ENCODE measurements at regions not wholly inside any gene's neighbourhood (a gene's known extent, or its start where the extent isn't known, plus 50 kb on each side); places are given as distances from the start of the nearest gene placed in this dataset.
A peak's percentile ranks its signal among the peaks of the same experiment; 100 is the strongest.
"Not testable (repeated sequence)": the region's sequence is repeated elsewhere in the genome, so short reads cannot be mapped to it uniquely, and the experiment has no call there.

- no peak for DNase-seq (ENCODE audit: low read depth)
Observed at GRCh38 chr6:21710216-21710615, 116.7 kb downstream of the SOX4 start.

- DNase-seq (ENCODE audit: low read depth): no peak
Observed at GRCh38 chr6:21710908-21711627, 117.5 kb downstream of the SOX4 start.

DNA sequence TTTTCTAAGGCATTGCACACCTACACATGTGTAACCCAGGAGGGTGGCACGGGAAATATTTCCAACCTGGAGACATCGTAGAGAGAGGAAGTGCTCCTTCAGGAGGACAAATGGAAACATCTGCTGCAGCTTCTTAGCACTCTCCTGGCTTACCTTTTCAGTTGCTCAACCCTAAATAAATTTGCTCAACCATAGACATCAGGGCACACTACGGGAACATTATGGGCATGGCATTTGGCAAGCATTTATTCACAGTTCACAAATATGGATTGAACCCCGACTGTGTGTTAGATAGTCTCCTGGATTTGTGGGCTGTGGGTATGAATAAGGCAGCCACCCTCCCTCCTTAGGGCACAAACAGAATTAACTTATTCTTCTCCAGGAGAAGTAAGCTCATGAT, 118.7 kb downstream of the SOX4 start:
- DNase-seq (ENCODE audit: low read depth): no peak

DNA sequence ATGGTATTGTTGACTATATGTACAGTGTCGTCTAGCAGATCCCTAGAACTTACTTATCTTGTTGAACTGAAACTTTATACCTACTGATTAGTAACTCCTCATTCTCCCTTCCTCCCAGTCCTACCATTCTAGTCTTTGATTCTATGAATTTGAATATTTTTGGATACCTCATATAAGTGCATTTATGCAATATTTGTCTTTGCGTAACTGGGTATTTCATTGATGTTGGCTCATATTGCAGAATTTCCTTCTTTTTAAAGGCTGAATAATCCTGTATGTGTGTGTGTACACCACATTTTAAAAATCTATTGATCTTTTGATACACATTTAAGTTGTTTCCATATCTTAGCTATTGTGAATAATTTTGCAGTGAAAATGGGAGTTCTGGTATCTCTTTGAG, 119.9 kb downstream of the SOX4 start:
- no peak for DNase-seq (ENCODE audit: low read depth)

DNA sequence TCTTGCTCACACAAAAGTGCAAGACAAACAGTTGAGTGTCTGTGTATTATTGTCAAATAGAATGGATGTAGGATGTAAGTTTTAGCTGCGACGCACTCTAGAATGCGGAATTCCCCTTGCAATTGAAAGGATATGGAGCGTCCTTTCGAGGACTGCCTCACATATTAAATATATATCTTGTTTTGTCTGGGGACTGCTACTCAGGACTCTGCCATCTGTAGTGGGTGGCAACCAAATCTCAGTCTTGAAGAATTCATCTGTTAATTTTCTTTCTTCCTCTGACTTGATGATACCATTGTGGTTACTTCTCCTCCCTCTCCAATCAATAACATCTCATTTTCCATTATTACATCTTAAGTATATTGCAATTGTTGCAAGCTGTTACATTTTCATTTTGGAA, 121.6 kb downstream of the SOX4 start:
- DNase-seq (ENCODE audit: low read depth): no peak

- no peak for DNase-seq (ENCODE audit: low read depth)
Observed at GRCh38 chr6:21722510-21722909, 129.0 kb downstream of the SOX4 start.

DNA sequence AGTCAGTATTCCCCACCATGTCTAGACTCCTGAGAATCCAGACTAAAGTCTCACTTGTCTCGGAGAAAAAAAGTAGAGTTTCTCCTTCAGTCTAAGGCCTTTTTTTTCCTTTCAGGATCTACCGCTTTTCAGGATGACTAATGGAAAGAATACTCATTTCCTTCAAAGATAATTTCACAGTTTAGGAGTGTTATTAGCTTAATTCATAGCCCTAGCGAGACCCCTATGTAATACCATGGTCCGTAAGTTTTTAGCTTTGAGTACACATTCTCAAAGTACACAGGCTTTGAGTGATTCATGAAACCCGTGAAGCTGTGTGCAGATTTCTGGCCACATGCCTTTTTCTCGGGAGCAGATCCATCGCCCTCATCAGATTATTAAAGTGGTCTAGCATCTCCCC, 133.1 kb downstream of the SOX4 start:
- no peak for DNase-seq (ENCODE audit: low read depth)

GRCh38 chr6:21728141-21728540, 134.6 kb downstream of the SOX4 start:
- no peak for DNase-seq (ENCODE audit: low read depth)

DNA sequence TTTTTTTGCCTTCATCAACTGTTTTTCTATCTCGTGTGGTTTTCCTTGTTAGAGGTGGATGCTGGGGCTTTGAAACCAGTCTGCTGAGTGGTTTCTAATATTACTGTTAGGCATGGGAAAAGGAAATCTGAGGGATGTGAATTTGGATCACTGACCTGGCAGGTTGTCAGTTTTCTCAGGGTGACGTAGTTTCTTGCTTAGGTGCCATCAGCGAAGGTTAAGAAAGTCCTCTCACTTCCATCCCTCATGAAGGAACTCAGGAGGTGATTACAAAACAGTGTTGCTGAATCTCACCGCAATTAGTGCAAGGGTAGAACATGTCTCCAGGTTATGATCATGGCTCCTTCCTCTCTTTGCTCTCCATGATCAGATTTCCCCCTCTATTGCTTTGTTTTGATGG, 135.9 kb downstream of the SOX4 start:
- no peak for DNase-seq (ENCODE audit: low read depth)

GRCh38 chr6:21730533-21730932, 137.0 kb downstream of the SOX4 start:
- no peak for DNase-seq (ENCODE audit: low read depth)

DNA sequence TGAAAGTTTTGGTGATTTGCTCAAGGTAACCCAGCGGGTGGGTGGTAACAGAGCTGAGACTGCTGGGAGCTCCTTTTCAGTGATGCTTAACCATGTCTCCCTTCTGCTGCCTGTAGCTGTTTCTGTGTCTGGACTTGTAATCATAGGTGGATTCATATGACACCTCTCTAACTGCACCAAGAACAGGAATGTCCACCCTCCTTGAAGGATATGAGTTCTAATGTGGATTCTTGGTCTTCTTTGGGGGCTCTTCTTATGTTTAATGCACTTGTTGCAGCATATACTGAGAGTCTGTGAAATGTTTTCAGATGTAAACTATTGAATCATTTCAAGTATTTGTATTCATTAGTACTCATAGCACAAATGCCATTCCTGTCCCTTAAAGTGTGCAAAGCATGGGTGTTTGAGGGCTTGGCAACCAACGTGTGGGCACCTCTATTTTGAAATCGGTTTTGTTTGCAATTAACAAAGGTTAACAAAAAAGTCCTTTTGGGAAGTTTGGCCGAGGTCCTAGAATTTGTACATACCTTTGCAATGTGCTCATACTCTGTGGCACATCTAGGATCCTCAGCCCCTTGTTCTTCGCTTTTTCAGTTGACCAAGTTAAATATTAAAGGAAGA, 138.0 kb downstream of the SOX4 start:
- peak; percentile 57 for DNase-seq (ENCODE audit: low read depth)

DNA sequence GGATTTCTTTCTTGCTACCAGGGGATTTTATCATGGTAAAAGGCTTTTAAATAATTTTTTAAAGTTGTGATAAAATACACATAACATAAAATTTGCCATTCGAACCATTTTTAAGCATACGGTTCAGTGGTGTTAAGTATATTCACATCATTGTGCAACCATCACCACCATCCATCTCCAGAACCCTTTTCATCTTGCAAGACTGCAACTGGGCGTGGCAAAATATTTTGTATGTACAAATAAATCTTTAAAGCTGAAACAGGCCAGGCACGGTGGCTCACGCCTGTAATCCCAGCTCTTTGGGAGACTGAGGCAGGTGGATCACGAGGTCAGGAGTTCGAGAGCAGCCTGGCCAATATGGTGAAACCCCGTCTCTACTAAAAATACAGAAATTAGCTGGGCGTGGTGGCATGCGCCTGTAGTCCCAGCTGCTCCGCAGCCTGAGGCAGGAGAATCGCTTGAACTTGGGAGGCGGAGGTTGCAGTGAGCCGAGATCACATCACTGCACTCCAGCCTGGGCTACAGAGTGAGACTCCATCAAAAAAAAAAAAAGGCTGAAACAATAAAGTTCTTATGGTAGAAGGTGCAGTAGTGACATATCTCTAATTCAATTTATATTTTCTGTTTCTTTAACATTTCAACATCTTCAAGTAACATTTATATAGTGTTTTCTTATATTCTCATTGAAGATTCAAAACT, 138.6 kb downstream of the SOX4 start:
- DNase-seq (ENCODE audit: low read depth): not testable (repeated sequence)

DNA sequence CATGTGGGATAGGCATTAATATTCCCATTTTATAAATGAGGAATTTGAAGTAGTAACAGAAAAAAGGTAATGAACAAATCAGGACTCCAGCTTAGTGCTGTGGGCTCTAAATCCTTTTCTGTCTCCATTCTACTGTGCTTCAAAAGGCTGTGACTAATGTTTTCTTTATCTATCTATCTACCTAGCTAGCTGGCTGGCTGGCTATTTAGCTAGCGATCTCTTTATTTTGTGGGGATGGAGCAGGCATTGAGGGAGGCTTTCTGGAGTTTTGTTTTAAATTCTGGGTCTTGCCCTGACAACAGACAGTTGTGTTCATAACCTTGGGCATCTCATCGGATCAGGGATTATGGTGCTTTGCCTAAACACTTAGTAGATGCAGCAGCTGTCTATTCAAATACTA, 139.2 kb downstream of the SOX4 start:
- no peak for DNase-seq (ENCODE audit: low read depth)

DNA sequence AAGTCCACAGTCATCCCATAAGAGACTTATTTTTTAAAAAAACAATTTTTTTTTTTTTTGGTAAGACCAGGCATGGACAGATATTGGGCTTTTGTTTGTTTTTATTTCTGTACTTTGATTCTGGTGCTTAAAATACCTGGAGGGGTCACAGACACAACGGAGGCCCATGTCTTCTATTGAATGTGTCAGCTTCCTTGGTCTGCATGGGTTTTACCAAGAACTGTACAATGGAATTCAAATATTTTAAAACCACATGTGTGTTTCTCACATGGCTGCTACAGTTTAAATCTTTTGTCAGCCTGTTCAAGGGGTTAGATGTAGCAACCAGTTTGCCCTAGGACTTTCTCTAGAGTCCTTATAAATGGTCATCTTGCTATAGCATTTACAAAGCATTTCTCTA, 139.8 kb downstream of the SOX4 start:
- no peak for DNase-seq (ENCODE audit: low read depth)

DNA sequence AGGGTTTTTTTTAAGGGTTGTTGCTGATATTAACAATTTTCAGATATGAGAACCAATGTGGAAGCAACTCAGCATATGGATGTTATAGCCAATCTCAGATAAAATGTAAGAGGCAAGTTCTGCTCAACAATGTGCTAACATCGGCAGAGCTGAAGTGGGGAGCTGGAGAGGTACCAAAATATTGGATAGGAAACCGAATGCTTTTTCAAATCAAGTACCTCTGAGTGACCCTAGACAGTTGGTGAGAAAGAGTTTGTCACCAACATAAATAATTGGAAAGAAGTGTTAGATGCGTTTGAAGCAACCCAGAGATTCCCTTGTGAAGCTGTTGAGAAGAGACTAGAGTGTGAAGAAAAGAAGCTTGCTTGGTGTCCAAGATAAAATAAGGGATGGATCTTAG, 140.7 kb downstream of the SOX4 start:
- DNase-seq (ENCODE audit: low read depth): no peak

DNA sequence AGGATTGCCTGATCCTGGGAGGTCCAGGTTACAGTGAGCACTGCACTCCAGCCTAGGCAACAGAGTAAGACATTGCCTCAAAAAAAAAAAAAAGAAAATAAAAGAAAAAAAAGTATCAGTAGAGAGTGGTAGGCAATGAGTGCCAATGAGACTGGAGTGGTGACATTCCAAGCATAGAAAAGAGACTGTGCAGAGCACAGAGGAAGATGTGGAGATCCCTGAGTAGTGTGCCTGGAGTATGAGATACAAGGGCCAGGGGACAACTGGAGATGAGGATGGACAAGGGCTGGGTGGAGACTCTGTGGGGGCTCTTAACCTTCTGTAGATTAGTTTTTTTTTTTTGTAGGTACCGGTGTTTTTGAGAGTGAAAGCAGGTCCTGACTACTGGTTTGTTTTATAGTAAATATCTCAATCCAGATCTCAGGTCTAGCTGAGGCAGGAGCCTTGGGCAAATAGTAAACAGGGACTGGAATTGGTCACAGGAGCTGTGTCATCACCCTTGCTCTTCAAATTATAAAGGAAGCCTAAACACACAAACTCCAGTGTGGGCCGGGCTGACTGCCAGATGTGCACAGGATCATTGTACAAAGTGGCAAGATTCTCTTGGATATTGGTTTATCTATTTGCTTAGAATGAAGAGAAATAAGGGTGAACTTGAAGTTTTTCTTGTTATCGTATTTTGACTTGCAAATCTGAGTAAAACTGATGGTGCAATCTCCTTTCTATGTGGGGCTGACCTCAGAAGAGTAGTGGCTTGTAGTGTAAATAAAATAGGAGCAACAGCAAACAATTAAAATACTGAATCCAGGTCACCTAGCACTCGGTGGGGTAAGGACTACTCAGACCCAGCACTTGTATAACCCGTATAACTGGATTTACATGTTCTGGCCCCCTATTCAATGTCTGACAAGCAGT, 144.9 kb downstream of the SOX4 start:
- no peak for DNase-seq (ENCODE audit: low read depth)

DNA sequence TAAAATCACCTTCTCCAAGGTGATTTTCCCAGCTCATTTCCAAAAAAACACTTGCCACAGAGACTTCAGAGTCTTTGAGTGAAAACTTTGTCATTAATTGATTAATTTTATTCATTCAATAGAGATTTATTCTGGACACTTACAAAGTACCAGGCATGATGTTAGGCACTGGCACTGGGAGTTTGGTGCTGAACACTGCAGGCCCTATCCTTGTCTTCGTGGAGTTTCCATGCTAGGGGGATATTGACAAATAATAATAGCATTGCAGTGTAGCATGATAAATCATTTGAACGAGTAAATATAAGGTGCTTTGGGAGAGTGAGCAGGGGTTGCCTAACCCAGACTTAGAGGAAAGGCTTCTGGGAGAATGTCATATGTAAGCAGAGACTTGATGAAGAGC, 145.7 kb downstream of the SOX4 start:
- DNase-seq (ENCODE audit: low read depth): no peak

GRCh38 chr6:21739838-21740237, 146.3 kb downstream of the SOX4 start:
- DNase-seq (ENCODE audit: low read depth): no peak

- DNase-seq (ENCODE audit: low read depth): no peak
Observed at GRCh38 chr6:21740376-21741124, 147.0 kb downstream of the SOX4 start.

GRCh38 chr6:21741221-21742109, 147.9 kb downstream of the SOX4 start:
- no peak for DNase-seq (ENCODE audit: low read depth)

- DNase-seq (ENCODE audit: low read depth): peak; percentile 65
Observed at GRCh38 chr6:21742238-21742660, 148.7 kb downstream of the SOX4 start.

All from fibroblast of gingiva (primary cell).